Lower lobe of right lung (tissue), 2 donors: ENCODE measurements at regions not wholly inside any gene's neighbourhood (a gene's known extent, or its start where the extent isn't known, plus 50 kb on each side); places are given as distances from the start of the nearest gene placed in this dataset.

Source experiments
- ATAC-seq, 2 donors: fragments of 200-7000 bp; cut with Tn5 transposase; one replicate each; pipeline ENCODE4 v1.9.1; 2020 to 2022; ENCODE audit warnings: mild to moderate bottlenecking in 2 of 2, moderate library complexity in 2 of 2
- DNase-seq: peaks from one replicate; pipeline ENCODE4 v3.0.0-alpha.2; 2020
- H3K27ac ChIP-seq: fragments of 200-600 bp; one replicate; pipeline ENCODE4 v1.8.0; 2022
- H3K27me3 ChIP-seq: fragments of 200-600 bp; one replicate; pipeline ENCODE4 v1.8.0; 2022; ENCODE audit warnings: low read depth
- H3K36me3 ChIP-seq: fragments of 200-600 bp; one replicate; pipeline ENCODE4 v1.8.0; 2022; ENCODE audit warnings: mild to moderate bottlenecking
- H3K4me1 ChIP-seq: fragments of 200-600 bp; one replicate; pipeline ENCODE4 v1.8.0; 2022
- H3K4me3 ChIP-seq: fragments of 200-600 bp; one replicate; pipeline ENCODE4 v1.8.0; 2022; ENCODE audit warnings: mild to moderate bottlenecking
- H3K9me3 ChIP-seq: fragments of 200-600 bp; one replicate; pipeline ENCODE4 v1.8.0; 2022
- CTCF ChIP-seq: fragments of 200-600 bp; IDR thresholded peaks from one replicate; pipeline ENCODE4 v1.8.0; 2022; ENCODE audit warnings: antibody characterized with exemption, mild to moderate bottlenecking
- intact Hi-C: fragments of 100-400 bp; cut with DNase I; formaldehyde crosslinking; loops from one replicate; pipeline ENCODE4 v1.11.0; 2022
- donor health status: DM: no; HTN: yes; CAD: no; lungs with severe emphysema.

- no peak for TF ChIP-seq CTCF
- H3K36me3 ChIP-seq = no peaks in the 10 kb centered on the region
- intact Hi-C loops = no loop called here
- H3K9me3 ChIP-seq = no peaks in the 10 kb centered on the region
- ATAC-seq (no peak), DNase-seq (no peak)
- no peak overlapping the region for H3K4me3 ChIP-seq
- no peaks in the 10 kb centered on the region for H3K4me1 ChIP-seq
- no peak overlapping the region for H3K27ac ChIP-seq
- no peaks in the 10 kb centered on the region for H3K27me3 ChIP-seq
Observed at GRCh38 chr4:96524311-96524875, 684.5 kb downstream of the PDHA2 start.

GRCh38 chr4:96525898-96526297 is 686.0 kb downstream of the PDHA2 start:
- no peak overlapping the region for H3K27ac ChIP-seq
- ATAC-seq = no peak
- intact Hi-C loops = no loop called here
- no peaks in the 10 kb centered on the region for H3K36me3 ChIP-seq
- H3K27me3 ChIP-seq = no peaks in the 10 kb centered on the region
- no peak for DNase-seq
- H3K4me1 ChIP-seq = no peaks in the 10 kb centered on the region
- no peak overlapping the region for H3K4me3 ChIP-seq
- H3K9me3 ChIP-seq = no peaks in the 10 kb centered on the region
- TF ChIP-seq CTCF = no peak

DNA sequence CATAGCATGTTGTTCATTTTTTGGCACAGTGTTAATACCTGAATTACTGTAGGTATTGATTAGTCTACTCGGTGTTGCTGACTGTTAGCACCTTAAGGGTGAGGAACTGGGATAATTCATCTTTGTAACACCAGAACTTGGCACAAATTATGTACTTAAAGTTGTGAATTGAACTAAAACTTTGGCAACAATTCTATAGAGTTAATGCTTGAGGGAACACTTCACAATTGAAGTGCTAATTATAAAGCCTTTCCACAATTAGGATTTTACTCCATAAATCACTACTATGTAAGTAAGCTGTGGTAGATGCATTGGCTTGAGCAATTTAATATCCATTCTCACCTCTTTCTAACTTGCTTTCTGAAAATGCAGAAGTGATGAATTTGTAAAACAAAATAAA is 686.7 kb downstream of the PDHA2 start:
- Histone ChIP-seq H3K27me3 (no peaks in the 10 kb centered on the region), H3K4me1 (no peaks in the 10 kb centered on the region), H3K27ac (no peak overlapping the region), H3K9me3 (no peaks in the 10 kb centered on the region), H3K4me3 (no peak overlapping the region), H3K36me3 (no peaks in the 10 kb centered on the region)
- intact Hi-C loops = no loop called here
- ATAC-seq (no peak), DNase-seq (no peak)
- no peak for TF ChIP-seq CTCF

DNA sequence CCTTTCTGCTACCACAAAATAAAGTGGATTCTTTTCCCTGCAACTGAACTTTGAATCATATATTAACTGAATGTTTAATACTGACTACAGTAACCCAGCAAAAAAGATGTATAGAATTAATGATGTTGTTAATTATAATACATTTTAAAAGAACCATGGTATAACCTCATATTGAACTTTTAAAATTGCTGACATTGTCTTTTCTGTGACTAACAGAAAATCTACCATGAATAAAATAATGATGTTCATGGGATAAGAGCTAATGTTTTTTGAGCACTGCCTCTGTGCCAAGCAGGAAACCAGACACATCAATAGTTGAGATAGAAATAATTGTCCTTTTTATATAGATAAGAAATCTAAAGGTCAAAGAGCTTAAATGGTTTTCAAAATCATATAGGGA is 691.9 kb downstream of the PDHA2 start:
- DNase-seq (no peak), ATAC-seq (no peak)
- intact Hi-C loops = no loop called here
- H3K27me3 ChIP-seq = no peaks in the 10 kb centered on the region
- H3K9me3 ChIP-seq = no peaks in the 10 kb centered on the region
- H3K4me3 ChIP-seq = no peak overlapping the region
- no peaks in the 10 kb centered on the region for H3K4me1 ChIP-seq
- H3K27ac ChIP-seq = no peak overlapping the region
- TF ChIP-seq CTCF = no peak
- no peaks in the 10 kb centered on the region for H3K36me3 ChIP-seq

DNA sequence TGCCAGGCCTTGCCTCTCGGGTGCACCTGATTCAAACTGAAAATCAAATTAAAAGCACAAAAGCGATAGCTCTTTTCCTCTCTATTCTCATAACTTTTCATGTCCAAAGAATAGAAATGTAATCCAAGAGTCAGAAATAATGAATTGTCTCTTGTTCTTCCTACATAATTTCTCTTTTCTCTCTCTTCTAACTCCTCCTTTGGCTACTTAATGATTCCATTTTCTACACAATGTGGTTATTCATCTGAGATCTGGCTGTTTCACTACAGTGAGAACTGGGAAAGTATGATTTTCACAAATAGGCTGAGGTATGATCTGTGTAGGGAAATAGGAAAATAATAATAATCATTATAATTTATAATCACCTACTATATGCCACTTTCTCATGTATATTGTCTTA is 703.5 kb downstream of the PDHA2 start:
- intact Hi-C loops = no loop called here
- Histone ChIP-seq H3K9me3 (no peaks in the 10 kb centered on the region), H3K27ac (no peak overlapping the region), H3K36me3 (no peaks in the 10 kb centered on the region), H3K4me1 (no peaks in the 10 kb centered on the region), H3K27me3 (no peaks in the 10 kb centered on the region), H3K4me3 (no peak overlapping the region)
- ATAC-seq (no peak), DNase-seq (no peak)
- no peak for TF ChIP-seq CTCF

GRCh38 chr4:96558466-96558865 is 718.6 kb downstream of the PDHA2 start:
- Histone ChIP-seq H3K4me1 (no peaks in the 10 kb centered on the region), H3K4me3 (no peak overlapping the region), H3K9me3 (no peaks in the 10 kb centered on the region), H3K27ac (no peak overlapping the region), H3K27me3 (no peaks in the 10 kb centered on the region), H3K36me3 (no peaks in the 10 kb centered on the region)
- DNase-seq (no peak), ATAC-seq (no peak)
- no peak for TF ChIP-seq CTCF
- intact Hi-C loops = no loop called here
